Kidney (tissue), 13 donors: ENCODE measurements at regions not wholly inside any gene's neighbourhood (a gene's known extent, or its start where the extent isn't known, plus 50 kb on each side); places are given as distances from the start of the nearest gene placed in this dataset.

Source experiments
- DNase-seq, 5 donors: peaks; one replicate each; pipeline ENCODE4 v3.0.0-alpha.2; 2013 to 2020
- FAIRE-seq: peaks from 2 replicates; lab custom pipeline; 2012; peaks lifted over from hg19 to GRCh38; lab: Jason Lieb, UNC
- H3K27ac ChIP-seq, 2 donors: one replicate each; pipeline ENCODE4 v1.7.0; 2013; ENCODE audit warnings: low read depth in 2 of 2, low read length in 2 of 2, inconsistent platforms in 1 of 2
- H3K27me3 ChIP-seq: one replicate; pipeline ENCODE4 v1.7.1; 2013; ENCODE audit warnings: low read length, inconsistent platforms; ENCODE audit not compliant: control insufficient read depth, insufficient read depth
- H3K36me3 ChIP-seq, 3 donors: one replicate each; pipeline versions ENCODE4 v1.7.0 to v1.7.1; 2013; ENCODE audit warnings: low read length in 3 of 3, control low read depth in 1 of 3, inconsistent platforms in 1 of 3; ENCODE audit not compliant: insufficient read depth in 3 of 3, control insufficient read depth in 2 of 3
- H3K4me1 ChIP-seq, 3 donors: one replicate each; pipeline versions ENCODE4 v1.7.0 to v1.7.1; 2013; ENCODE audit warnings: low read length in 3 of 3, inconsistent platforms in 1 of 3, low read depth in 1 of 3; ENCODE audit not compliant: control insufficient read depth in 2 of 3, insufficient read depth in 2 of 3
- H3K4me3 ChIP-seq, 3 donors: one replicate each; pipeline versions ENCODE4 v1.7.0 to v1.8.1; 2013; ENCODE audit warnings: low read length in 3 of 3, control low read depth in 1 of 3, inconsistent platforms in 1 of 3
- H3K9ac ChIP-seq, 3 donors: one replicate each; pipeline versions ENCODE4 v1.7.0 to v1.7.1; 2013; ENCODE audit warnings: low read length in 3 of 3, control low read depth in 1 of 3, inconsistent platforms in 1 of 3
- H3K9me3 ChIP-seq, 3 donors: one replicate each; pipeline versions ENCODE4 v1.7.0 to v1.7.1; 2013; ENCODE audit warnings: low read length in 3 of 3, control low read depth in 1 of 3, inconsistent platforms in 1 of 3; ENCODE audit not compliant: control insufficient read depth in 2 of 3, insufficient read depth in 1 of 3
- CTCF ChIP-seq: IDR thresholded peaks from 3 replicates; pipeline ENCODE4 v1.5.1; 2012; ENCODE audit warnings: mild to moderate bottlenecking, moderate library complexity, borderline replicate concordance; ENCODE audit not compliant: insufficient read depth; ENCODE audit errors: extremely low read depth
- intact Hi-C: fragments of 100-400 bp; cut with DNase I; formaldehyde crosslinking; loops from one replicate; pipeline ENCODE4 v1.11.1; 2022
- donor health status: control.
- donor health status: control.
- donor health status: control.
- donor health status: control.
- donor health status: control.
- donor health status: DM: yes; HTN: yes; CAD: no.
- donor health status: Normal renal cell carcinoma (clear cell type).

GRCh38 chr9:107784235-107784958 lies 294.8 kb upstream of the KLF4 start:
- H3K36me3 ChIP-seq: no peaks in the 10 kb centered on the region
- DNase-seq (no peak), FAIRE-seq (no peak)
- no peak for TF ChIP-seq CTCF
- no peaks in the 10 kb centered on the region for H3K9me3 ChIP-seq
- H3K27me3 ChIP-seq: no peaks in the 10 kb centered on the region
- H3K4me3 ChIP-seq: no peak overlapping the region
- intact Hi-C loops: no loop called here
- peaks cover 0 to 2% (median 0%) of the 10 kb centered on the region in 3 donors for H3K4me1 ChIP-seq
- H3K27ac ChIP-seq: no peak overlapping the region
- H3K9ac ChIP-seq: no peak overlapping the region

GRCh38 chr9:107782789-107783188 lies 293.2 kb upstream of the KLF4 start:
- FAIRE-seq (no peak), DNase-seq (no peak)
- Histone ChIP-seq H3K27me3 (no peaks in the 10 kb centered on the region), H3K4me1 (peaks cover 0 to 2% (median 0%) of the 10 kb centered on the region in 3 donors), H3K27ac (no peak overlapping the region), H3K9me3 (no peaks in the 10 kb centered on the region), H3K4me3 (no peak overlapping the region), H3K36me3 (no peaks in the 10 kb centered on the region), H3K9ac (no peak overlapping the region)
- intact Hi-C loops: no loop called here
- no peak for TF ChIP-seq CTCF

GRCh38 chr9:107782381-107782780 lies 292.8 kb upstream of the KLF4 start:
- intact Hi-C loops: no loop called here
- DNase-seq (no peak), FAIRE-seq (no peak)
- Histone ChIP-seq H3K9ac (no peak overlapping the region), H3K27me3 (no peaks in the 10 kb centered on the region), H3K4me1 (peaks cover 0 to 2% (median 0%) of the 10 kb centered on the region in 3 donors), H3K27ac (no peak overlapping the region), H3K9me3 (no peaks in the 10 kb centered on the region), H3K4me3 (no peak overlapping the region), H3K36me3 (no peaks in the 10 kb centered on the region)
- no peak for TF ChIP-seq CTCF

GRCh38 chr9:107780960-107781359 lies 291.4 kb upstream of the KLF4 start:
- peaks cover 0 to 2% (median 0%) of the 10 kb centered on the region in 3 donors for H3K4me1 ChIP-seq
- H3K9me3 ChIP-seq: no peaks in the 10 kb centered on the region
- no peak overlapping the region for H3K27ac ChIP-seq
- H3K4me3 ChIP-seq: no peak overlapping the region
- H3K36me3 ChIP-seq: no peaks in the 10 kb centered on the region
- DNase-seq (no peak), FAIRE-seq (no peak)
- no peak for TF ChIP-seq CTCF
- no peak overlapping the region for H3K9ac ChIP-seq
- no peaks in the 10 kb centered on the region for H3K27me3 ChIP-seq
- intact Hi-C loops: no loop called here
